ENCODE measurements at regions not wholly inside any gene's neighbourhood (a gene's known extent, or its start where the extent isn't known, plus 50 kb on each side); places are given as distances from the start of the nearest gene placed in this dataset.
"Not testable (repeated sequence)": the region's sequence is repeated elsewhere in the genome, so short reads cannot be mapped to it uniquely, and the experiment has no call there.

DNA sequence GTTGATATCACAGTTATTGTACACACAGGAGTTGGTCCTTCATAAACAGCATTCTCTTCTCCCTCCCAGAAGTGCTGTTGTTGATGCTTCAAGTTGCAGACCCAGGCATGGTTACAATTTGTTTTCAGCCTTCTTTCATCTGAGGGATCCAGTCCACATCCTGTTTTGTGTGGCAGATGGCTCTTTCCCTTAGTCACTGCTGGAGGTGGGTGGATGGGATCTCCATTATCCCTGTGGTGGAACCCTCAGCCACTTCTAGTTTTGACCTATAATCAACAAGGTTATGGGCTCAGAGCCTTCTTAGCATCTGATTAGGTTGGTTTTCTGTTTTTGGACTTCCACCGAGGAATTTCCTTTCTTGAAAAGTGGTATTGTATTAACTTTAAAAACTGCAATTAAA, 214.2 kb downstream of the SH2D4B start:
- DNase-seq, result no peak

DNA sequence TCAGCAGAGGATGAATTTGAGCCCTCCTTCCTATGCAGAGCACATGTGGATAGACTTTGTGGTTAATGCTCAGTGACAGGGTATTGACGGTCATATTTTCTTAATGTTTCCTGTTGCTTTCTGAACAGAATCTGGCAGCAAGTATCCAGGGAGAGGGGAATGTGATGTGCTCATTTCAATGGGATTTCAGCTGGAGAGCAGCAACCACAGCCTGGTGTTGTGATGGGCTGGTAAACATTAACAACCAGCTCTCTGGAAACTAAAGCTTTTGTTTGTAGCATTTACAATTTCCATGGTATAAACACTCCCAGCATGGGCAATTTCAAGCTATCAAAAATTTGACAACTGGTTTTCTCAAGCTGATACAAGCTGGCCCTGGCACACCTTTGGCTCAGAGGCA, 215.9 kb downstream of the SH2D4B start:
- DNase-seq, result no peak

DNA sequence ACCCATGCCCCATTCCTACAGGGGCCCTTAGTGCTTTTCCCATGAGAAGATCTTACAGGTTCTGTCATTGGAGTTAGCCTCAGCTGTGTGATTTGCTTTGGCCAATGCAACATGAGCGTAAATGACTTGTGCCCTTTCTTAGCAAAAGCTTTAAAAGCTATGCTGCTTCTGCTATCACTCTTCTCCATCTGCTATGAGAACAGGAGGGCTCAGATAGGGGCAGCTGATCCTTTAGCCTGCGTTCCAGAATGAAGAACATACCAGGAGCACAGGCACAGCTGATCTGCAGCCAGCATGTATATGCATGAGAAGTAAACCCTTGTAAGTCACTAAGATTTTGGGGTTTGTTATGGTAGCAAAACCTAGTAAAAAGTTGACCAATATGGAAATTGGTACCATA, 218.2 kb downstream of the SH2D4B start:
- no peak for DNase-seq

DNA sequence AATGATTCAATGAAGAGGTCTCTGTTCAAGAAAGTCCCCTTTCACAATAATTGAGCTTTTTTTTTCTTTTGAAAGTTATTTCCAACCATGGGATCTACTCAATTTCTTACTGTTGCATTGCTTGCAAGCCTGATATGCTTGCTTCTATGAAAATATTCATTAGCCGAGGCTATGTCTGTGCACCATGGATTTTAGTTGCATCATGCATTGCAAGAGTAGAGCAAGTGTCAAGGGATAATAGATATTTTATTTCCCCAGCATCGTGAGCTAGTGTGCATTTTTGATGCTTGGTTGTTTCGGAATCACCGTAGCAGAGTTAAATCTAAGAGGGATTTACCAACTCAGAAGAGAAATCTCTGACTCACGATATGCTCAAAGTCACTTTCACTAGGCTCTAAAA, 222.0 kb downstream of the SH2D4B start:
- DNase-seq, result no peak

DNA sequence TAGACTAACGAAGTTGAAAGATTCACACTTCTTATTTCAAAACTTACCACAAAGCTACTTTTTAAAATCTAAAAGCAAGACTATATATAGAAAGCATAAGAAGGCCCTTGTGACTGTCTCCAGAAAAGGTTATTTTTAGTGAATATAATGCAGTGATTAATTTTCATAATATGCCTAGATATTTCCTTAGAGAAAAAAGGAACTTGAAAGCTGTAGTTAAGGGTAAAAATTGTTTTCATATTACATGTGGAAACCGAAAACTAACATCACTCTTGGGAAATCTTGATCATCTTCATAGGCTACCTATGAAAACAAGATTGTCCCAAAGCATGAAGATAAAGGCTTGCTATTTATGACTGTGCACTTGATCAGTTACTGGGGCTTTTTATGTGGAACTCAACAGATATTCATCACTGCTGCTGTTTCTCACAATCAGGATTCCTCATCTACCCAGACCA, 223.2 kb downstream of the SH2D4B start:
- no peak for DNase-seq

DNA sequence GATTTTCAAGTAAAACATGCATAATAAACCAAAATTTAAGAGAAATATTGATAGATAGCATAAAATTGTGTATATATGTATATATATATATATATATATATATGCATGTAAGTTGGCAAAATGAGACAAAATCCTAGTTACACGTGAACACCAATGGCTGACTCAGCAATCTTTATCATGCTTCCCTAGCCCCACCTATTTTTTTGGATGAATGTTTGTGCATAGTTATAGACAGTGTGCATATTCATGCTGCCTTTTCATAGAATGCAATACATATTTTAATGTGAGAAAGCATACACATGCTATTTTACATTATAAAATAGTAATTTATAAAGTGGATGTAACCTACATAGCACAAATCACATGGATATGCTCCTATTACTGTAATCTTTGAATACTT, 230.3 kb downstream of the SH2D4B start:
- no peak for DNase-seq

DNA sequence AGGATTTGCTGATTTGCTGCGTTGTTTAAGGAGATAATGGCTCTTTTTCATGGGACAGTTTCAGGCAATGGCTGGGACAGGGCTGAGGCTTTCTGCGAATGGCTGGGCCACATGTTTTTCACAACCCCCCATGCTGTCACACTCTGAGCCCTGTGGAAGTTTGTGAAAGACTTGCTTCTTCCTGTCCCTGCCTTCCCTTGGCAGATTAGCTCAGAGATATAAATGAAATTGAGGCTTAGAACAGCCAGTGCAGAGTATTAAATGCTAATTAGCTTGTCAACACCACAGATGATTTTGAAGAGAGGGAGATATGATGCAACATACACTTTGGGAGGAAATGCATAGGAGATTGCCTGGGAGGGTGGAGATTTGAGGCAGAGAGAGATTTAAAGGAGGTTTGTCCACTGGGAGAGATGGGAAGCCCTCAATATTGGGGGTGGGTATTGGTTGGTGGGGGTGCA, 232.0 kb downstream of the SH2D4B start:
- no peak for DNase-seq

DNA sequence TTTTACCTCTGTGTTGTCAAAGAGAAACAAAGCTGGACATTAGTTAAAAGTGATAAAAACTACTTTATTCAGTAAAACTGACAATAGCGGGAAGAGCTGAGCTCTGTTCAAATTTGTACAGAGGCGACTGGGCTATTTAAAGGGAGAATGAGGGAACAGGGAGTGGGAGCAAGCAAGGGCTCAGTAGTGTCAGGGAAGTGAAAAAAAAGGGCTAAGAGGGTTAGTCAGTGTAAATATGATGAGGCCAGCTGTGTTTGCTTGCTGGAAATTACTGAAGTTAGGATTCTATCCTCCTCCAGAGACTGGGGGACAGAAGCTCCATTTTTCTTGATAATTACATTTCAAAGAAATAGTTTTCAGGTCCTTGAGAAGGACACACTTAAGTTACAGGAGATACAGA, 232.5 kb downstream of the SH2D4B start:
- no peak for DNase-seq

DNA sequence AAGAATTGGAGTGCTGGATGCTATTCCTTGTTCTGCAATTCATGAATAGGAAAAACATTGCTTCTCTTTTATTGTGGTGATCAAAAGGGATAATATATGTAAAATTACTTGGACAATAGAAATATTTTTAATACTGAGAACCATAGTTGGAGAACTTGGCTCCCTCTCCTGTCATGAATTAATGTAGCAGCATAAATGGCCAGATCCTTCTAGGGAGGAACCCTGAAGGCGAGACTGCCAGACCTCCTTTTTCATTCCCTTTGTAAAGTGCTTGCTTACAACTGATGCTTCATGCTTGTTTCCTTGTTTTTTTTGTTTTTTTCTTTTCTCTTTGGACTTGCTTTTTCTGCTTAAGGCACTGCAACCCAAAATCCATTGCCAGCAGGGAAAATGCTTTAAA, 233.6 kb downstream of the SH2D4B start:
- DNase-seq, result no peak

DNA sequence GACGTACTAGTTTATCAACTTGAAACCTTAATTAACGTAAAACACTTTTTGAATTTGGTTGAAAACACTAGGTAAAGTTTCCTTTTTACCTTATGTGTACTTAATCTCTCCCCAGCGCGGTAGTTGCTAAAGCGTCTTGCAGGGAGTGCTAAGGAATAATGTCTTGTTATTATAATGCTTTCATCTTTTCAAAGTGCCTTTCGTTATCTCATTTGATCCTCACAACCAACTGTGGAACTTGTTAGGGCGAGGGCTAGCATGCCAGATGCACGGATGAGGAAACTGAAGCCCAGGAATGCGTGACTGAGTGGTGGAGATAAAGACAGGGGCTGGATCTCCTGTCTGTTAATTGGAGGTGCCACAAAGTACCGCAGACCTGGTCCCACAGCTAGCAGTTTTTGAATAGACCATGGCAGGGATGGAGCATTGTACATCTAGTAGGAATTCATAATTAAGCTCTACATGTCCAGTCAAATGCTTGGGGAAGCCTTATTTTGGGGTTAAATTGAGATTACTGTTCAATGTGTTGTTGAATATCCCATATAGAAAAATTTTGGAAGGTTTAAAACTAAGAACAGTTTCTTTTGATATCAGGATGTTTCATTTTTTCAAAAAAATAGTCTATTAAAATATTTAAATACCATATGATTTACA, 234.3 kb downstream of the SH2D4B start:
- no peak for DNase-seq

DNA sequence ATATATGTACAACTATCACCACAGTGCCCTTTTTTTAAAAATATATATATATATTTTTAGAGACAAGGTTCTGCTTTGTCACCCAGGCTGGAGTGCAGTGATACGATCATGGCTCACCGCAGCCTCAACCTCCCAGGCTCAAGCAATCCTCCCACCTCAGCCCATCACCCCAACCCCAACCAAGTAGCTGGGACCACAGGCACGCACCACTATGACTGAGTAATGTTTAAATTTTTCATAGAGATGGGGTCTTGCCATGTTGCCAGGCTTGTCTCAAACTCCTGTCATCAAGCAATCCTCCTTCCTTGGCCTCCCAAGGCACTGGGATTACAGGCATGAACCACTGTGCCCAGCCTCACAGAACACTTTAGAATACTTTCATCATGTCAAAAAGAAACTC, 234.9 kb downstream of the SH2D4B start:
- no peak for DNase-seq

DNA sequence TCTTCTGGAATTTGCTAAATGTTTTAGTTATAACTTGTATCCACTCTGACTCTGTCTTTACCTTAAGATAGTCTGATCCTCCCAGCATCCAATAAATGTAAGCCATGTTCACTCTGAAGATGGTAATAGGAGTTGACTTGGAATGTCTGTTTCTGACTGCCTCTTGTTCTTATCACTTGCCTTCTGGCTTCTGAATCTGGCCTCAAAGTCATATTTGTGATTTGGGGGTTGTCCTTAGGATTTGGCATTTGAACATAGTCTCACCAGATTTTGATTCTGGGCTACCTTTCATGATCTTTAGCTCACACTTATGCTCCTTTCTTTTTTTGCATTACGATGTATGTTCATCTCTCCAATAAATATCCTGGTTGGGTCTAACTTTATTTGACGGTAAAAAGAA, 247.0 kb downstream of the SH2D4B start:
- no peak for DNase-seq

DNA sequence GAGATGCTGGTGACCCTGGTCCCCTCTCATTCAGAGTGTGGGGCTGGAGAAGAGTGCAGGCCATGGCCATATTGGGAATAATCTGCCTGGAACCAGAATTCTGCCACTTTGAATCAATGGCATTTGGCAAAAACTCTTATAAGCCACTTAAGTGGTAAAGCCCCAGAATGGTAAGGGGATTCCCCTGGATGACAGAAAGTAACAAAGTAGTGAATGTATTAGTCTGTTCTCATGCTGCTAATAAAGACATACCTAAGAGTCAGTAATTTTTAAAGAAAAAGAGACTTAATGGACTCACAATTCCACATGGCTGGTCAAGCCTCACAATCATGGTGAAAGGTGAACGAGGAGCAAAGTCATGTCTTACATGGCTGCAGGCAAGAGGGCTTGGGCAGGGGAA, 248.6 kb downstream of the SH2D4B start:
- no peak for DNase-seq

DNA sequence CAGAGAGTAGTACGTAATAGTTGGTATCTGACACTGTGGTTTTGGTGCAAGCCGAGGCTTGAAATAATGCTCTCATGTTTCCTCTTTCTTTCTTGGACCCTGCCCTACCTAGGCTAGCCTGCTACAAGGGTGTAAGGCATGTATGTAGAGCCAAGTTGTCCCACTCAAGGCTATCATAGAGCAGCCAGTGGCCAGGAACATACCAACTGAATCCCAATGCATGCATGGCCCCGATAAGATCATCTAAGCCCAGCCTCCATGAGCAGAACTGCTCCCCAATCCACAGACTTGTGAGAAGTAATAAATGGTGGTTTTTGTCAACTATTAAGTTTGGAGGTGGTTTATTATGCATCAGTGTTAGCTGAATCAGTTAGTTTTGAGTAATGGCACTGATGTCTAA, 250.2 kb downstream of the SH2D4B start:
- DNase-seq, result no peak

DNA sequence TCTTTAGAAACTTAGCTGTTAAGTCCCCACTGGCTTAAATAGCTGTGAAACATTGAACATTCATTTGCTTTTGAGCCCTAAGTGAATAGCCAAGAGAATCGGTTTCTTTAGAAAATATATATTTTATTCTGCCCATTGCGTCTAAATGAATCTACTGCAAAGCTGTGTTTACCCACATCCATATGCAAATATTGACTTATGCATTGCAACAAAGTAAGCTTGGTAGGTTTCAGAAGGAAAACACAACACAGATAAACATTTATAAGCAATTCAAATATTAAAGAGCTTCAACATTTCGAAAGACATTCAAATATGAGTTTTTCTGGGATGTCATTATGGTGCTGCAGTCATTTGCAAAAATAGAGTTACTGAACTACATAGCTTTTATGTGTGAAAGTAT, 257.3 kb downstream of the SH2D4B start:
- DNase-seq, result no peak

DNA sequence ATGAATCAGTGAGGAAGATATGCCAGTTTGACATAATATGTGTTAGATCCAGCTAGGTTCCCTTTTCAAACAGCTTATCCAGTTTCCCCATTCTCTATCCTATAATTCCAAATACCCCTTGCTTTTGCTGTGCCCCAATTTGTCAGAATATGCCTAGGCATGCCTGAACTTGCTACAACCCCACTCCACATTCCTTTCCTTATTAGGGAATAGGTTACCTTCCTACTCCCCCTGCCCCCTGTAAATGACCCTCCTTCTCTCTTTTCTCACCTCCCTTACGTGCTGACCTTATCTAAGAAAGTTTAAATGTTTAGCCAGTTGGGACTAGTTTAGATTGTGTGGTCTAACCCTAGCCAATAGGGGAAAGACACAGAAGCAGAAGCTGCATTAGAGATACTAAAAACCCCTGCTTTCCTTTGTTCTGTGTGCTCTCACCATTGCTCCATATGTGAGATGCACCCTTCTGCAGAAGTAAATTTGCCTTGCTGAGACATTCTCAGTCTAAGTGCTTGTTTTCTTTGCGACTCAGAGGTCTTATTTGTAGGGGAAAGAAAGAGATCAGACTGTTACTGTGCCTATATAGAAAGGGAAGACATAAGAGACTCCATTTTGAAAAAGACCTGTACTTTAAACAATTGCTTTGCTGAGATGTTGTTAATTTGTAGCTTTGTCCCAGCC, 267.8 kb downstream of the SH2D4B start:
- no peak for DNase-seq

DNA sequence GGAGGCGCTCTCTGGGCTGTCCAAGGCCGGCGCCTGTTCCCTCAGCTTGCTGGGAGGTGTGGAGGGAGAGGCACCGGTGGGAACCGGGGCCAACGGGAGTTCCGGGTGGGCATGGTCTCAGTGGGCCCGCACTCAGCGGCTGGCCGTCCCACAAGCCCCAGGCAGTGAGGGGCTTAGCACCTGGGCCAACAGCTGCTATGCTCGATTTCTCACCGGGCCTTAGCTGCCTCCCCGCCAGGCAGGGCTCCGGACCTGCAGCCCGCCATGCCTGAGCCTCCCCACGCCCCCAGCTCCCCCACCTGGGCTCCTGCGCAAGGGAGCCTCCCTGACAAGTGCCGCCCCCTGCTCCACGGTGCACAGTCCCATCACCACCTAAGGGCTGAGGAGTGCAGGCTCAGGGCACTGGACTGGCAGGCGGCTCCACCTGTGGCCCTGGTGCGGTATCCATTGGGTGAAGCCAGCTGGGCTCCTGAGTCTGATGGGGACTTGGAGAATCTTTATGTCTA, 276.5 kb downstream of the SH2D4B start:
- DNase-seq, result no peak

DNA sequence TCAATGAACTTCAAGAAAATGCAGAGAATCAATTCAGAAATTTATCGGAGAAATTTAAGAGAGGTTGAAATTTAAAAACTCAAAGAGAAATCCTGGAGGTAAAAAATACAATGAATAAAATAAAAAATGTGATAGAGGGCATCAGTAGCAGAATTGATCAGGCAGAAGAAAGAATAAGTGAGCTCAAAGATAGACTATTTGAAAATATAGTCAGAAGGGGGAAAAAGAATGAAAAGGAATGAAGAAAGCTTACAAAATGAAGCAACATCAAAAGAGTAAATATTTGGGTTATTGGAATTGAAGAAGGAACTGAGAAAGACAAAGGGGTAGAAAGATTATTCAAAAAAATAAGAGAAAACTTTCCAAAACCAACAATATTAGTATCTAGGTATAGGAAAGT, 291.4 kb downstream of the SH2D4B start:
- no peak for DNase-seq

DNA sequence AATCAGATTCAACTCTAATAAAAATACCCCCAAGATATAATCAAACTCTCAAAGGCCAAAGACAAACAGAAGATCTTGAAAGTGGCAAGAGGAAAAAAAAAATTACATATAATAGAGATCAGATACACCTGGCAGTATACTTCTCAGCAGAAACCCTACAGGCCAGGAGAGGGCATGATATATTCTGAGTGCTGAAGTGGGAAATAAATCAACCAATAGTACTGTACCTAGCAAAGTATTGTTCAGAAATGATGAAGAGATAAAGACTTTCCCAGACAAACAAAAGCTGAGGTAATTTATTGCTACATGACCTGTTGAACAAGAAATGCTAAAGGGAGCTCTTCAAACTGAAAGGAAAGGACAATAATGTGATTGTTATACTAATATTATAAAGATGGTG, 291.9 kb downstream of the SH2D4B start:
- no peak for DNase-seq

DNA sequence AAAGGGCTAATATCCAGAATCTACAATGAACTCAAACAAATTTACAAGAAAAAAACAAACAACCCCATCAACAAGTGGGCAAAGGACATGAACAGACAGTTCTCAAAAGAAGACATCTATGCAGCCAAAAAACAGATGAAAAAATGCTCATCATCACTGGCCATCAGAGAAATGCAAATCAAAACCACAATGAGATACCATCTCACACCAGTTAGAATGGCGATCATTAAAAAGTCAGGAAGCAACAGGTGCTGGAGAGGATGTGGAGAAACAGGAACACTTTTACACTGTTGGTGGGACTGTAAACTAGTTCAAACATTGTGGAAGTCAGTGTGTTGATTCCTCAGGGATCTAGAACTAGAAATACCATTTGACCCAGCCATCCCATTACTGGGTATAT, 295.0 kb downstream of the SH2D4B start:
- not testable (repeated sequence) for DNase-seq

DNA sequence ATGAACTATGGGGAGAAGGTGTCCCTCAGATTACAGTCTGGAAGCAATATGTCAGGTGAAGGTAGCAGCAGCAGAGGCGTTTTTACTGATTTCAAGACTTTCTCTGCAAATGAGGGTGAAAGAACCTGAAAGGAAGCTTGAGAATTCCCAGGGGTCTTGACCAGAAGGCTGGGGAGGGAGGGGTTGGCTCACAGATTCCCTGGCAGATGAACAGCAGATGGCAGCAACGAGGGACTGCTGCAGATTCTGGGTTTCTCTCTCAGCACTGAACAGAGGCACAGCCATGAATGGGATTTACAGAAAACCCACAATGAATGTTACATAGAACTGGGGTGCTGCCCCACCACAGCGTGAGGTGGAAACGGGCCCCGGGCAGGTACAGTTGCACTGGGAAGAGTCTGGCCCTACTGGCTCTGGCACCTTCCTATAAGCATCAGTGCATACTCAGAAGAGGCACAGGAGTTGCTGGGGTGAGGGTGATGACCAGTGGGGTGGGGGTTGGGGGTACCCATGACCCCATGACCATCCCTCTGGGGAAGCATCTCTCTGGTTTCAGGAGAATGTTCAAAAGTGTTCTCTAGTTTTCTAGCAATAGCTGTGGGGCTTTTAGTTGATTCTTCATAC, 317.8 kb downstream of the SH2D4B start:
- DNase-seq, result no peak

DNA sequence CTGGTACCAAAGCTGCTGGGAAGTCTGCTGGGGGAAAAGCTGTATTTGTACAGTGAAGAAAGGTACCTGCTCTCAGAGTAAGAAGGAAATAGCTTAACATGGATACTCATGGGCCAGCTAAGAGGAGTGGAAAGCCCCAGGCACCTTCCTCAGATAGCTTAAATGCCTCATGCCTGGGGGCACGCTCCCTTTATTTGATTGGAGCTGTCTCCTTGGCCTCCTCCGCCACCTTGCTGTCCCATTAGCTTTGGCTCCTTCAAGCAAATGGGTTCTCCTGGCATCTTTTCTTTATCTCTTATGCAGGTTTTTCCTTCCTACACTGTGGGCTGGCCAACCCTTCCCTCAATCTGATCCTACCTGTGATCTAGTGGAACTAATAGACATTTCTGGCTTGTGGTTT, 318.5 kb downstream of the SH2D4B start:
- DNase-seq, result no peak

DNA sequence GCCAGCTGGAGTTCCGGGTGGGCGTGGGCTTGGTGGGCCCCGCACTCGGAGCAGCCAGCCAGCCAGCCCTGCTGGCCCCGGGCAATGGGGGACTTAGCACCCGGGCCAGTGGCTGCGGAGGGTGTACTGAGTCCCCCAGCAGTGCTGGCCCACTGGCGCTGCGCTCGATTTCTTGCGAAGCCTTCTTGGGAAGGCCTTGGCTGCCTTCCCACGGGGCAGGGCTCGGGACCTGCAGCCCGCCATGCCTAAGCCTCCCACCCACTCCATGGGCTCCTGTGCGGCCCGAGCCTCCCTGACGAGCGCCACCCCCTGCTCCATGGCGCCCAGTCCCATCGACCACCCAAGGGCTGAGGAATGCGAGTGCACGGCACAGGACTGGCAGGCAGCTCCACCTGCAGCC, 321.6 kb downstream of the SH2D4B start:
- DNase-seq, result not testable (repeated sequence)

DNA sequence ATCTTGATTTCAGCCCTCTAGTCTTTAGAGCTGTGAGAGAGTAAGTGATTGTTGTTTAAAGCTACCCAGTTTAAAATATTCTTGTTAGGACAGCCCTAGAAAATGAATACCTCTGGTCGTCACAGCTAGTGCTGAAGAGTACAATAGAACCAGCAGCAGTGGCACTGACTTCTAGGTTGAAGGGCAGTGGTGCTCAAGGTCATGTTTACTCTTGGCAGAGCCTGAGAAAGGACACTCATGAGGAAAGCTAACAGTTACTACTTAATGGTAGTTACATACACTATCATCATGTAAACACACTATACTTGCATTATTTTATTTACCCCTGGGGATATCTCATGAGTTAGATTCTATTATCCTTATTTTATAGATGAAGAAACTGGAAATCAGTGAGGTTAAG, 323.0 kb downstream of the SH2D4B start:
- DNase-seq, result no peak

All from NCI-H2227 treated with DMSO at 0.1 percent for 48 hours (cell line).